Fibroblast of lung (primary cell): ENCODE measurements at regions not wholly inside any gene's neighbourhood (a gene's known extent, or its start where the extent isn't known, plus 50 kb on each side); places are given as distances from the start of the nearest gene placed in this dataset.

ENCODE experiments used
- EZH2 ChIP-seq: IDR thresholded peaks from 2 replicates; pipeline ENCODE4 v1.5.1; 2012; ENCODE audit warnings: low read length, control low read depth, mild to moderate bottlenecking; ENCODE audit errors: missing control alignments
- TF ChIP-seq, protein P1 (sequence below), 2 donors: IDR thresholded peaks in 1 of 2; conservative IDR thresholded peaks in 1 of 2; 1 replicate in 1 of 2; 2 replicates in 1 of 2; pipeline ENCODE4 v1.5.1; 2011 to 2012; ENCODE audit warnings: low read length in 2 of 2, control low read depth in 1 of 2, inconsistent platforms in 1 of 2, low read depth in 1 of 2, mild to moderate bottlenecking in 1 of 2

DNA sequence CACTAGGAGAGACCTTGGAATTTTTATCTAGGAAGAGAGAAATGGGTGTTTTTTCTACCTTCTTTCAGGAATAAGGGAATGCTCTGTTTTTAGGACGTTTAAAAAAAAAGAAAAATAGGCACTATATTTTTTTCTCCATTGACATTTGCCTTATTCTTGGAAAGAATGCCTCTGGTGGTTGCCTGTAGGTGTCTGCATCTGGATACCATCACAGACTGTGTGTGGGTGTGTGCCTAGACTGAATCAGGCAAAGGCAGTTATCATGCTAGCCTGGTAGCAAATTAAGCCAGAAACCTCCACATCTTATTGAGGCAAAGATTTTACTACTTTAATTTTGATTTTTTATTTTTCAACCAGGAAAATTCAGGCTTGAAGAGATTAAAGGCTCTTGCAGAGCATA is 513.6 kb upstream of the KCNMB2 start:
- TF ChIP-seq, protein P1, sequence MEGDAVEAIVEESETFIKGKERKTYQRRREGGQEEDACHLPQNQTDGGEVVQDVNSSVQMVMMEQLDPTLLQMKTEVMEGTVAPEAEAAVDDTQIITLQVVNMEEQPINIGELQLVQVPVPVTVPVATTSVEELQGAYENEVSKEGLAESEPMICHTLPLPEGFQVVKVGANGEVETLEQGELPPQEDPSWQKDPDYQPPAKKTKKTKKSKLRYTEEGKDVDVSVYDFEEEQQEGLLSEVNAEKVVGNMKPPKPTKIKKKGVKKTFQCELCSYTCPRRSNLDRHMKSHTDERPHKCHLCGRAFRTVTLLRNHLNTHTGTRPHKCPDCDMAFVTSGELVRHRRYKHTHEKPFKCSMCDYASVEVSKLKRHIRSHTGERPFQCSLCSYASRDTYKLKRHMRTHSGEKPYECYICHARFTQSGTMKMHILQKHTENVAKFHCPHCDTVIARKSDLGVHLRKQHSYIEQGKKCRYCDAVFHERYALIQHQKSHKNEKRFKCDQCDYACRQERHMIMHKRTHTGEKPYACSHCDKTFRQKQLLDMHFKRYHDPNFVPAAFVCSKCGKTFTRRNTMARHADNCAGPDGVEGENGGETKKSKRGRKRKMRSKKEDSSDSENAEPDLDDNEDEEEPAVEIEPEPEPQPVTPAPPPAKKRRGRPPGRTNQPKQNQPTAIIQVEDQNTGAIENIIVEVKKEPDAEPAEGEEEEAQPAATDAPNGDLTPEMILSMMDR (conservative IDR thresholded peaks at IDR 0.05 in 1 of 2, IDR thresholded peaks at IDR 0.05 in 1 of 2; ENCODE audit: low read depth in 1 of 2, low read length in 2 of 2), result no peak
- no peak for TF ChIP-seq EZH2
